Tibial nerve (tissue), 4 donors: ENCODE measurements at regions not wholly inside any gene's neighbourhood (a gene's known extent, or its start where the extent isn't known, plus 50 kb on each side); places are given as distances from the start of the nearest gene placed in this dataset.

ENCODE experiments used
- DNase-seq, 2 donors: peaks; one replicate each; pipeline ENCODE4 v3.0.0-alpha.2; 2019; ENCODE audit warnings: low spot score in 2 of 2
- H3K27ac ChIP-seq, 4 donors: fragments of 200-600 bp; sonication (generic) in 3 of 4; one replicate each; pipeline ENCODE4 v1.5.1; 2017 to 2019; ENCODE audit warnings: mild to moderate bottlenecking in 1 of 4
- H3K27me3 ChIP-seq, 2 donors: fragments of 200-600 bp; sonication (generic) in 1 of 2; one replicate each; pipeline versions ENCODE4 v1.5.1 to v1.6.0; 2017 to 2019
- H3K36me3 ChIP-seq, 3 donors: fragments of 200-600 bp; sonication (generic); one replicate each; pipeline ENCODE4 v1.5.1; 2018 to 2019
- H3K4me1 ChIP-seq, 4 donors: fragments of 200-600 bp; sonication (generic) in 3 of 4; one replicate each; pipeline ENCODE4 v1.5.1; 2017 to 2019
- H3K4me3 ChIP-seq, 4 donors: fragments of 200-600 bp; sonication (generic) in 3 of 4; one replicate each; pipeline ENCODE4 v1.5.1; 2017 to 2019; ENCODE audit warnings: mild to moderate bottlenecking in 1 of 4, moderate library complexity in 1 of 4
- H3K9me3 ChIP-seq, 4 donors: fragments of 200-600 bp; sonication (generic) in 3 of 4; one replicate each; pipeline ENCODE4 v1.5.1; 2017 to 2019
- EP300 ChIP-seq, 2 donors: sonication (generic); formaldehyde crosslinking; IDR thresholded peaks; one replicate each; pipeline ENCODE4 v1.6.1; 2017; ENCODE audit warnings: antibody characterized with exemption in 2 of 2, mild to moderate bottlenecking in 1 of 2
- POLR2A ChIP-seq, 2 donors: fragments of 450-650 bp; IDR thresholded peaks; one replicate each; pipeline ENCODE4 v1.6.1; 2017; ENCODE audit warnings: antibody characterized with exemption in 2 of 2, mild to moderate bottlenecking in 2 of 2, moderate library complexity in 2 of 2
- WGBS, 2 donors: methylation state at CpG; one replicate each; pipeline ENCODE4 v1.1.5; 2018; 5-methylcytosine and 5-hydroxymethylcytosine counted together
- TF ChIP-seq, protein P1 (sequence below), 5 experiments: fragments of 200-600 bp in 3 of 5; fragments of 450-650 bp in 2 of 5; sonication (generic) in 3 of 5; IDR thresholded peaks; one replicate each; pipeline ENCODE4 v1.5.1; 2016 to 2019; ENCODE audit warnings: antibody characterized with exemption in 5 of 5, mild to moderate bottlenecking in 3 of 5, moderate library complexity in 2 of 5

- 60 to 77% methylated on average over 5 of the region's 5 CpGs for WGBS, 2 donors
- no peak overlapping the region for H3K27ac ChIP-seq
- DNase-seq = no peak
- H3K4me3 ChIP-seq = no peak overlapping the region
- TF ChIP-seq, protein P1, sequence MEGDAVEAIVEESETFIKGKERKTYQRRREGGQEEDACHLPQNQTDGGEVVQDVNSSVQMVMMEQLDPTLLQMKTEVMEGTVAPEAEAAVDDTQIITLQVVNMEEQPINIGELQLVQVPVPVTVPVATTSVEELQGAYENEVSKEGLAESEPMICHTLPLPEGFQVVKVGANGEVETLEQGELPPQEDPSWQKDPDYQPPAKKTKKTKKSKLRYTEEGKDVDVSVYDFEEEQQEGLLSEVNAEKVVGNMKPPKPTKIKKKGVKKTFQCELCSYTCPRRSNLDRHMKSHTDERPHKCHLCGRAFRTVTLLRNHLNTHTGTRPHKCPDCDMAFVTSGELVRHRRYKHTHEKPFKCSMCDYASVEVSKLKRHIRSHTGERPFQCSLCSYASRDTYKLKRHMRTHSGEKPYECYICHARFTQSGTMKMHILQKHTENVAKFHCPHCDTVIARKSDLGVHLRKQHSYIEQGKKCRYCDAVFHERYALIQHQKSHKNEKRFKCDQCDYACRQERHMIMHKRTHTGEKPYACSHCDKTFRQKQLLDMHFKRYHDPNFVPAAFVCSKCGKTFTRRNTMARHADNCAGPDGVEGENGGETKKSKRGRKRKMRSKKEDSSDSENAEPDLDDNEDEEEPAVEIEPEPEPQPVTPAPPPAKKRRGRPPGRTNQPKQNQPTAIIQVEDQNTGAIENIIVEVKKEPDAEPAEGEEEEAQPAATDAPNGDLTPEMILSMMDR (IDR thresholded peaks at IDR 0.05) = no peak
- TF ChIP-seq EP300 (IDR thresholded peaks at IDR 0.05) (no peak), POLR2A (IDR thresholded peaks at IDR 0.05) (no peak)
- no peaks in the 10 kb centered on the region for H3K36me3 ChIP-seq
- no peaks in the 10 kb centered on the region for H3K9me3 ChIP-seq
- H3K27me3 ChIP-seq = no peaks in the 10 kb centered on the region
- no peaks in the 10 kb centered on the region for H3K4me1 ChIP-seq
Observed at GRCh38 chr11:98036810-98037209, 983.9 kb upstream of the CNTN5 start.

DNA sequence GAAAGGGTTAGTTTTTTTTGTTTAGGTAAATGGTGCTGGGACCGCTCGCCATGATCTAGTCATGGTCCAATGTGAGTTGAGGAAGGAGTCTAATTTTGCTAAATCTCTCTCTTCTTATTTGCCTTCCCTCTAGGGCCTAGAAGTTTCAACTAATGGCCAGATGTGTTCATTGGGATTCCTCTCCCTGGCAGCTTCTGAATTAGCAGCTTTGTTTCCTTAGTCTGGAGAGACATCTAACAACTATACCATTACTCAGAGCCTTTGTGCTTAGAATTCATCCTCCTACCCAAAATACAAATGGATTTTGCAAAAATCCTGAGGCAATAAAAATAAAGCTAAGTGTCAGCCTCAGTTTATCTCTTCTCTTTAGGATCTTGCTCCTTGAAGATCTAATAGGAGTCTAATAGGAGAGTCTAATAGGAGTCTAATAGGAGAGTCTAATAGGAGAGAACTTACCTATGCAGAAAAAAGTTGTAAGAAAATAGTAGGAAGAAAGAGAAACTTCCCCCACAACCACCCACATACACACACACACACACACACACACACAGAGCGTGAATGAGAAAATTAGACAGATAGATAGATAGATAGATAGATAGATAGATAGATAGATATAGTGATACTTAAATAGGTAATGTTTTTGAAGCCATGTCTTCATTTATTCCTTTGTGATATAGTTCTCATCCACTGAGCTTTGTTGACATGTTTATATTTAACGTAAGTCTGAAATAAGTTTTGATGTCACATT is 980.5 kb upstream of the CNTN5 start:
- no peaks in the 10 kb centered on the region for H3K4me1 ChIP-seq
- 83 to 85% methylated on average over 4 of the region's 4 CpGs for WGBS, 2 donors
- no peak overlapping the region for H3K27ac ChIP-seq
- no peak for DNase-seq
- no peaks in the 10 kb centered on the region for H3K36me3 ChIP-seq
- TF ChIP-seq POLR2A (IDR thresholded peaks at IDR 0.05) (no peak), EP300 (IDR thresholded peaks at IDR 0.05) (no peak)
- TF ChIP-seq, protein P1 (IDR thresholded peaks at IDR 0.05) = no peak
- no peaks in the 10 kb centered on the region for H3K9me3 ChIP-seq
- H3K27me3 ChIP-seq = no peaks in the 10 kb centered on the region
- no peak overlapping the region for H3K4me3 ChIP-seq

- no peaks in the 10 kb centered on the region for H3K36me3 ChIP-seq
- no peaks in the 10 kb centered on the region for H3K9me3 ChIP-seq
- H3K4me1 ChIP-seq = no peaks in the 10 kb centered on the region
- no peak overlapping the region for H3K4me3 ChIP-seq
- 80 to 87% methylated on average over 3 of the region's 3 CpGs for WGBS, 2 donors
- H3K27me3 ChIP-seq = no peaks in the 10 kb centered on the region
- TF ChIP-seq, protein P1 (IDR thresholded peaks at IDR 0.05) = no peak
- TF ChIP-seq EP300 (IDR thresholded peaks at IDR 0.05) (no peak), POLR2A (IDR thresholded peaks at IDR 0.05) (no peak)
- DNase-seq = no peak
- H3K27ac ChIP-seq = no peak overlapping the region
Observed at GRCh38 chr11:98047647-98048046, 973.1 kb upstream of the CNTN5 start.

DNA sequence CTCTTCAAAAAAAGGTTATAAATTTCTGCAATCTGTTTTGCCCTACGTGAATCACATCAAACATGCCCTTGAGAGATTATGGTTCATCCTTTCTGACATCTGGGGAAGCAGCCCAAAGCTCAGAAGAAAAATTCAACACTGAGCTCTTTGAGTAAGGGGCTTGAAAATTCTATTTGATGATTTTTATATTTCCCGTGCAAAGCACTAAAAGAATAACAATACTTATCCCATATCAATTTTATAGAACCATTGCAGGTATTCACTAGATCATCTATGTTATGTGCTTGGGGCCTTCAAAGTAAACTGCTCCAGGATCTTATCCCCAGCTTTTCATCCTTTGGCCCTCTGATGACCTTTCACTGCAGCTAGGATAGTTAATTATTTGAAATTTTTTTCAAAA is 966.9 kb upstream of the CNTN5 start:
- H3K27ac ChIP-seq = no peak overlapping the region
- H3K4me1 ChIP-seq = no peaks in the 10 kb centered on the region
- TF ChIP-seq EP300 (IDR thresholded peaks at IDR 0.05) (no peak), POLR2A (IDR thresholded peaks at IDR 0.05) (no peak)
- TF ChIP-seq, protein P1 (IDR thresholded peaks at IDR 0.05) = no peak
- no peaks in the 10 kb centered on the region for H3K27me3 ChIP-seq
- no peak overlapping the region for H3K4me3 ChIP-seq
- H3K36me3 ChIP-seq = no peaks in the 10 kb centered on the region
- DNase-seq = no peak
- WGBS, 2 donors = 45 to 49% methylated on average over 2 of the region's 2 CpGs
- no peaks in the 10 kb centered on the region for H3K9me3 ChIP-seq

DNA sequence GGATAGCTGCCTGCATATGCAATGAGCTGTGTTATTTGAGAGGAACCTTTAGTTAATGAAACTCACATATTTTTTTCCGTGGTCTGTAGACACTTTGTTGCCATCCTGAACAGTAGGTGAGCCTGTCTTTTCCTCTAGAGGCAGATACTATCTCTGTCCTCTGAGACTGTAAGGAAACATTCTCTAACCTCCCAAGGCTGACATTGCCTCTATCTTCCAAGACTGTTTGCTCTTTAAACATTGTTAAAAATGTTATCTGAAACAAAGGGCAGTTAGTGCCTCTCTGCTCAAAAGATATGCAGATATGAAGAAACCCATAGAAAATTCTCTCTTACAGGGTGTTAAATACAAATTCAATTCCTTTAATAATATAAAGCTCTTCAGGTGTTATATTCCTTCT is 963.8 kb upstream of the CNTN5 start:
- no peak overlapping the region for H3K27ac ChIP-seq
- no peak for DNase-seq
- H3K9me3 ChIP-seq = no peaks in the 10 kb centered on the region
- H3K36me3 ChIP-seq = no peaks in the 10 kb centered on the region
- H3K4me1 ChIP-seq = no peaks in the 10 kb centered on the region
- no peaks in the 10 kb centered on the region for H3K27me3 ChIP-seq
- WGBS, 2 donors = 42 to 58% methylated on average over 1 of the region's 1 CpG
- no peak overlapping the region for H3K4me3 ChIP-seq
- TF ChIP-seq POLR2A (IDR thresholded peaks at IDR 0.05) = no peak
- TF ChIP-seq, protein P1 (IDR thresholded peaks at IDR 0.05) = no peak
- no peak for TF ChIP-seq EP300 (IDR thresholded peaks at IDR 0.05)
